C4-2B (cell line): ENCODE measurements at regions not wholly inside any gene's neighbourhood (a gene's known extent, or its start where the extent isn't known, plus 50 kb on each side); places are given as distances from the start of the nearest gene placed in this dataset.
"Not testable (repeated sequence)": the region's sequence is repeated elsewhere in the genome, so short reads cannot be mapped to it uniquely, and the experiment has no call there.

ENCODE experiments used
- H3K27ac ChIP-seq: fragments of 450-650 bp; 2 replicates; pipeline ENCODE4 v1.5.1; 2017
- ZFX ChIP-seq: fragments of 450-650 bp; IDR thresholded peaks from 2 replicates; pipeline ENCODE4 v1.6.1; 2017
- TF ChIP-seq, protein P1 (sequence below): fragments of 450-650 bp; conservative IDR thresholded peaks from 2 replicates; pipeline ENCODE4 v1.5.1; 2017; ENCODE audit warnings: mild to moderate bottlenecking

DNA sequence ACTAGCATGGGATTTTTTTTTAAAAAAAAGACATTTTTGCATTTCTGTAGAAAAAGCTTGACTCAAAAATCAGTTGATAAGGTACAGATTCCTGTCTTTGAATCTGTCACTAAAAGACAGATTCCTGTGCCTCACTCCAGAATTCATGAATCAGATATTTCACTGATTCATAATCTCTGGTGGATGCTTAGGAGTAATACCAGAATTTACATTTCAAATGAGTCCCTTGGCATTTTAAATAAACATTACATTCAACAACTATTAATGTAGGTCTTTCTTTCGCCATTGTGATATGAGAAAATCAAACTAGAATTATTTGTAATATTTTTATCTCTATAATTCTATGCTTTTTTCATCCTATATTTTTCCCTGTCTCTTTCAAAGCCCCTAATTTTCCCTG lies 128.3 kb downstream of the APIP start:
- TF ChIP-seq, protein P1, sequence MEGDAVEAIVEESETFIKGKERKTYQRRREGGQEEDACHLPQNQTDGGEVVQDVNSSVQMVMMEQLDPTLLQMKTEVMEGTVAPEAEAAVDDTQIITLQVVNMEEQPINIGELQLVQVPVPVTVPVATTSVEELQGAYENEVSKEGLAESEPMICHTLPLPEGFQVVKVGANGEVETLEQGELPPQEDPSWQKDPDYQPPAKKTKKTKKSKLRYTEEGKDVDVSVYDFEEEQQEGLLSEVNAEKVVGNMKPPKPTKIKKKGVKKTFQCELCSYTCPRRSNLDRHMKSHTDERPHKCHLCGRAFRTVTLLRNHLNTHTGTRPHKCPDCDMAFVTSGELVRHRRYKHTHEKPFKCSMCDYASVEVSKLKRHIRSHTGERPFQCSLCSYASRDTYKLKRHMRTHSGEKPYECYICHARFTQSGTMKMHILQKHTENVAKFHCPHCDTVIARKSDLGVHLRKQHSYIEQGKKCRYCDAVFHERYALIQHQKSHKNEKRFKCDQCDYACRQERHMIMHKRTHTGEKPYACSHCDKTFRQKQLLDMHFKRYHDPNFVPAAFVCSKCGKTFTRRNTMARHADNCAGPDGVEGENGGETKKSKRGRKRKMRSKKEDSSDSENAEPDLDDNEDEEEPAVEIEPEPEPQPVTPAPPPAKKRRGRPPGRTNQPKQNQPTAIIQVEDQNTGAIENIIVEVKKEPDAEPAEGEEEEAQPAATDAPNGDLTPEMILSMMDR = no peak
- TF ChIP-seq ZFX = no peak
- no peak overlapping the region for H3K27ac ChIP-seq

DNA sequence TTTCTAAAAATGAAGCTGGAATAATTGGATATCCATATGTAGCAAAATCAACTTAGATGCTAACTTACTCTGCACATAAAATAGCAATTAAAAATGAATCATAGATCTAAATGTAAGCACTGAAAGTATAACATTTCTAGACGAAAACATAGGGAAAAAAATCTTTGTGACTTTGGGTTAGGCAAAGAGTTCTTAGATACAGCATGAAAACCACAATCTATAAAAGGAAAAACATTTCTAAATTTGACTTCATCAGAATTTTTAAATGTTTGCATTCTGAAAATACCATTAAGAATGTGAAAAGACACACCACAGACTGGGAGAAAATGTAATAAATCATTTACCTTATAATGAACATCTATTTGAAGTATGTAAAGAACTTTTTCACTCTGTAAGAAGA lies 128.8 kb downstream of the APIP start:
- no peak overlapping the region for H3K27ac ChIP-seq
- TF ChIP-seq, protein P1 = no peak
- TF ChIP-seq ZFX = no peak

DNA sequence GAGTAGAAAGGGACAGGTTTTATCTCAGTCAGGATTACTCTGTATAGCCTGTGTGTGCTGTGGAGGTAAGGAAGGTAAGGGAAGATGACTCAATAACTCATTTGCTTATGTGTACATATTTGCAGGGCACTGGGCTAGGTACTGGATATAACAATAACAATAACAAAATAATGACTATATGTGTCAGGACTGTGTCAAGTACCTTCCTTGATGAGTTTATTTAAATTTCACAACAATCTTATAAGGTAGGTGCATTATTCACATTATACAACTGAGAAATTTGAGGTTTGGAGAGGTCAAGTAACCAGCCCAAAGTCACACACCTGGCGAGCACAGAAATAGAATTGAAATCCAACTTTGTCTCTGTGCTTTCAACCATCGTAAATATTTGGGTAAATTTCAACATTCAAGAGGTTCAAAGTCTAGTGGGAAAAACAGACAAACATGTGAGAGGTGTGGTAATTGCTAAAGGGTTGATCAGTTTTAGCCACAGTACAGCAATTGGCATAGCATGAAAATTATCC lies 131.8 kb downstream of the APIP start:
- TF ChIP-seq ZFX = no peak
- TF ChIP-seq, protein P1 = no peak
- H3K27ac ChIP-seq = no peak overlapping the region

DNA sequence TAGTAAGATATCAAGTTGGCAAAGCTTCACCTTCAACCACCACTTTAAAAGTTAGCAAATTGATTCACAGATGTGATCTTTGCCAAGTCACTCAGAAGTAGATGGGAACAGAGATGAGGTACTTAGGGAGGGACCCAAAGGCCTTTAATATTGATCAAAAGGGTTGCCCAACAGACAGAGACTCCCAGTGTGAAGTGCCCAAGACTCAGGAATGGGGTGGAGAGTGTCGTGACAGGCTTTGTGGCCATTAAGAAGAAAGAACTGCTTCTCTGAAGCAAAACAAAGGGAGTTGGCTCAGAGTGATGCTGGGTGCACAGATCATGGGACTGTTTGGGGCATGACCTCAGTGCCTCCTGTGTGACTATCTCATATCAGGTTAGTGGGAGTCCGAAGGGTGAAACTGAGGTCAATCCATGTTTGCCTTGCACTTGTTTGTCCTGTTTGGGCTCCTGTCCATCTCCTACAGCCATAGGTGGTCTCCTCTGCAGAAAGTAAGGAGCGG lies 132.3 kb downstream of the APIP start:
- no peak overlapping the region for H3K27ac ChIP-seq
- TF ChIP-seq ZFX = no peak
- TF ChIP-seq, protein P1 = no peak

DNA sequence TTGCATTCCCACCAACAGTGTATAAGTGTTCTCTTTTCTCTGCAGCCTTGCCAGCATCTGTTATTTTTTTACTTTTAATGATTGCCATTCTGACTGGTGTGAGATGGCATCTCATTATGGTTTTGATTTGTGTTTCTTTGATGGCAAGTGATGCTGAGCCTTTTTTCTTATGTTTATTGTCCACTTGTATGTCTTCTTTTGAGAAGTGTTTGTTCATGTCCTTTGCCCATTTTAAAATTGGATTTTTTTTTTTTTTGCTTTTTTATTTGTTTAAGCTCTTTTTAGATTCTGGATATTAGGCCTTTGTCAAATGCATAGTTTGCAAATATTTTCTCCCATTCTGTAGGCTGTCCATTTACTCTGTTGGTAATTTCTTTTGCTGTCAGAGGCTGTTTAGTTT lies 134.4 kb downstream of the APIP start:
- not testable (repeated sequence) for H3K27ac ChIP-seq

DNA sequence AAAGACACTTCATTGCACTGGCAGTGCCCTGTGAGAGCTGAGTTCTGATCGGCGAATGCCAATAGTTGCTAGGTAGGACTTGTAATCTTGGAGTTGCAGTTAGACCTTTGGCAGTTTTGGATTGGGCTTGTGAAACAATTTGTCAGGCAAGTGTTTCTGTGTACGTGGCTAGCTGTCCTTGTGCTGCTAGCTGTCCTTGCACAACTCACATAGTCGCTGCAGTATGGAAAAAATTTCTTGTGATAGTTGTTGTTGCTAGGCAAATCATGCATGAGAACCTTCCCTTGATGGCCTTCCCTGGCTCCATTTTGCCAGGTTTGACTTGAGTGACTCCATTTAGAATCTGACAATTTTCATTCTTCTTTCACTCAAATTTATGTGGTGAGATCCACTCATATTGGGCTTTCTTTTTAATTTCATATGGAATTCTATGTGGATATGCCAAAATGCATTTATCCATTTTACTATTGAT lies 140.7 kb downstream of the APIP start:
- H3K27ac ChIP-seq = no peak overlapping the region
- no peak for TF ChIP-seq ZFX
- TF ChIP-seq, protein P1 = no peak

DNA sequence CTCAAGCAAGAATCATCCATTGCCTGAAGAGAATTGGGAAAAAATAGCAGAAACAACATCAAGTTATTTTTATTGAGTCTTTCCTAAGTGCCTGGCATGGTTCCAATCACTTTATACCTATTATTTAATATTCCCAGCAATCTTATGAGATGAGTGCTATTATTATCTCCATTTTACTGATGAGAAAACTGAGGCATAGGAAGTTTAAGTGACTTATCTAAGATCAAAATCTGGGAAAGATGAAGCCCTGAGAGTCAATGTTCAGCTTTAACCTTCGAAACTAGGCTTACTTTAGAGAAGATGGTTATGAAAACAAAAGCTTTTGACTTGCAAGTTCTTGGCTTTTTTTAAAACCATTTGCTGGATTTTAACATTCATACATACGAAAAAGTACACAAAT lies 141.6 kb downstream of the APIP start:
- TF ChIP-seq, protein P1 = no peak
- no peak for TF ChIP-seq ZFX
- H3K27ac ChIP-seq = no peak overlapping the region

DNA sequence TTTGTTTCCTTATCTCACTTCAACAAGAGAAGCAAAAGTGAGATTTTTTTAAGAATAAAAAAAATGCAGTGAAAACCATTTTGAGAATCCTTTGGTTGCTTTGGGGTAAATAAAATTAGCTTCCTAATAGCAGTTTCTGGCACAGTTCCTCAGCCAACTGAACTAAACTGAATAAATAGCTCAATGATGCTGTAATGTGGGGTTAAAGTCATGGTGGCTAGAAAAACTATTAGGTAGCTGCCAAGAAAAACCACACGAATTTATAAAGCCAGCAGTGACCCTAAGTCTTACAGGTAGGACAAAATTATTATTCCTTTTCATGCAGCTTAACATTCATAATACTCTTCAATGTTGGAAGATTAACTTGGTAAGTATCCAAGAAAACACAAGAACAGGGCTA lies 142.4 kb downstream of the APIP start:
- no peak overlapping the region for H3K27ac ChIP-seq
- TF ChIP-seq ZFX = no peak
- TF ChIP-seq, protein P1 = no peak
